ENCODE measurements at regions not wholly inside any gene's neighbourhood (a gene's known extent, or its start where the extent isn't known, plus 50 kb on each side); places are given as distances from the start of the nearest gene placed in this dataset.

DNA sequence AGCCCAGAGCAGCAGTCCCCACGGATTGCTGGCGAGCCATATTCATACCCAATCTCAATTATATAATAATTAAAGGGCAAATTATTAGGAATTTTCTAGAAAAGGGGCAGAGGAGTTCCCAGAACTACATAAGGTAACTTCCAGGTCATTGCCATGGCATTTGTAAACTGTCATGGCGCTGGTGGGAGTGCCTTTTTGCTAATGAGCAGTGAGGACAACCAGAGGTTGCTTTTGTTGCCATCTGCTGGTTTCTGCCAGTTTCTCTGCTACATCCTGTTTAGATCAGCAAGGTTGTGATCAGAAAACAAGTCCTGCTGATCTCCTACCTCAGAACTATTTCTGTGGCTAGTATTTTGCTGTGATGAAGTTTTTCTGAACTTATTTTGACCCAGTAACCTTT is 159.8 kb upstream of the PIEZO2 start:
- DNase-seq, result peak; percentile 38

DNA sequence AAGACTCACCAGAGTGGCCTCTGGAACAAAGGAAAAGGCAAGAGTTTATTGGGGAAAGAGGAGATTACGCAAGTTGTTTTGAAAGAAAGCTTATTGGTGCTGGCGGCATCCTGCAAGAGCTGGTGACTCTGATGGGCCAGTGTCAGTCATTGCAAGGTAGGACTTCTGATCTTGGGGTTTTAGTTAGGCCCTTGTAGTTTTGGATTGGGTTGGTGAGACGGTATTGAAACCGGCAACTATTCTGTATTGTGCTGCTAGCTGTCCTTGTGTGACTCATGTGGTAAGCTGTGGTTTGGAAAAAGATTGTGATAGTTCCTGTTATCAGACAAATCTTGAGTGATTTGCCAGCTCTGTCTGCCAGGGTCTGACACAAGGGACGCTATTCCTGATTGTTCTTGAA is 159.1 kb upstream of the PIEZO2 start:
- no peak for DNase-seq

DNA sequence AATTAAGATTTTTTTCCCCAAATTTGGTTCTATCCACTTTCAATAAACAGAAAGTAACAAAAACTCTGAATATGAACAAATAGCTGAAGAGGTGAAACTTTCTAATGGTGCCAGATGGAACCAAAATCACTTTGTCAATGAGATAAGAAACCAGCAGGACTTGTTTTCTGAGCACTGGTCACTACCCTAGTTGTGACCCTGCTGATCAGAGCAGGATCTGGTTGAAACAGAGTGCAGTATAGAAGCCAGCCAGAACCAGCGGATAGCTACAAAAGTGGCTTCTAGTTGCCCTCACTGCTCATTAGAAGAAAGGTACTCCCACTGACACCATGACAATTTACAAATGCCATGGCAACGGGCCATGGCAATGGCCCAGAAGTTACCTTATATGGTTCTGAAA is 158.3 kb upstream of the PIEZO2 start:
- DNase-seq, result no peak

DNA sequence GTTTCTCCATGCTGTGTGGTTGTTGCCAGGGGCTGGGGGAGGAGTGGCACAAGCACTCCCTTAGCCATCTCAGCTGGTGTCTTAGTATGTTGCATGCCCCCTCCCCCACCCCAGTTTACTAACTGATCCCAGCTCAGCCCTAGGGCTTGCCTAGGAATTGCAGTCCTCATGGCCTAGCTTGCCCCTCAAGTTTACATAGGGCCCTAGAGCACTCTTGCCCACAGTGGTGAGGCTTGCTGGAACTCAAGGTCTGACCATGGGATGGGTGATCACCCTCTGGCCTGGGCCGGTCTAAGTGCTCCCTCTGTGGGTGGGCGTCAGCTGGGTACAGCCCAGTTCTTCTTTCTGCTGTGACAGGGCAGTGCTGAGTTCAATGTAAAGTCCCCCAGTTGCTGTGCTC is 156.1 kb upstream of the PIEZO2 start:
- DNase-seq, result no peak

GRCh38 chr18:11304928-11305327 is 155.6 kb upstream of the PIEZO2 start:
- no peak for DNase-seq

- no peak for DNase-seq
These were observed 147.6 kb upstream of the PIEZO2 start for GRCh38 chr18:11296946-11297345.

DNA sequence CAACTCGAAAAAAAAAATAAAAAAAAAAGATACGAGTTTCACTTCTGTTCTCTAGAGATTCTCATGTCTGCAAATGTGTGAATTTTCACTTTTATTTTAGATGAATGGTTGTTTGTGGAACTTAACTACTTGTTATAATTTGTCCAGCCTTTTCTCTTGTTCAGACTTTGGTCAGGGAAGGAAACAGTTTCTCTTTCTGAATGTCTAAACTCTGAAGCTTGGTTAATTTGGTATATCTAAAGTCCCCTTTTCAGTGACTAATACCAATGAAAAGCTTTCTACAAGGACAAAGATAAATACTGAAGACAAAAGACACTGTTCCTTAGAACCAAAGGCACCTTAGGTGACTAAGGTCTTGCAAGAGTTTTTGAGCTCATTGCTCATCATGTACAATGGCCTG is 144.4 kb upstream of the PIEZO2 start:
- DNase-seq, result no peak

DNA sequence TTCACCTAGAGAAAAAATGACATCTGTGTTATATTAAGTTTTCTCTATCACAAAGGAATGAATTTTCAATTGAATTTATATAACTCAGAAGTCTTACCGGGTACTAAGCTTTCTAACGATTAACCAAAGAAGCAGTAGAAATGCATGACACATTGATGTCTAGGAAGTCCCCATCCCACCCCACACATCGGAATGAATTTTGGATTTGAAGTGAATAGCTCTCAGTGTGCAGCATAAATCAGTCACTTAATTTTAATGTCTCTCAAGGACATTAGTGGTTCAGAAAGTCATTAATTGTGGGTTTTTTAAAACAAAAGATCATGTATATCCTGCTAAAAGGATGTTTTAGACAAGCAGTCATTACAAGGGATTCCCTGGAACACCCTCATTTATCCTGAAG is 141.4 kb upstream of the PIEZO2 start:
- DNase-seq, result no peak

GRCh38 chr18:11289248-11289647 is 139.9 kb upstream of the PIEZO2 start:
- no peak for DNase-seq

DNA sequence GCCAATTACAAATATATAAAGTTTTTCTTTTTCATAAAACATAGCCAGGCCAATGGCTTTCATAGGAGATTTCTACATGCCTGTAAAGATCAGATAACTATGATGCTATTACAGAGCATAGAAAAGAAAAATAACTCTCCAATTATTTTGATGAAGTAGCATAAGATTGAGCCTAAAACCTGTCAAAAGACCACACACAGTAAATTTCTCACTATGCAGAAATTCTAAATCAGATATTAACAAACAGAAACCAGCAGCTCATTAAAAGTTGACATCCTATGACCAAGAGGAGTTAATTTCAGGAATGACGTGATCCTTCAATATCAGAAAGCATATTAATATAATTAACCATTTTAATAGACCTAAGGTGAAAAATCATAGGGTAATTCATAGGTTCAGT is 139.0 kb upstream of the PIEZO2 start:
- DNase-seq, result no peak

DNA sequence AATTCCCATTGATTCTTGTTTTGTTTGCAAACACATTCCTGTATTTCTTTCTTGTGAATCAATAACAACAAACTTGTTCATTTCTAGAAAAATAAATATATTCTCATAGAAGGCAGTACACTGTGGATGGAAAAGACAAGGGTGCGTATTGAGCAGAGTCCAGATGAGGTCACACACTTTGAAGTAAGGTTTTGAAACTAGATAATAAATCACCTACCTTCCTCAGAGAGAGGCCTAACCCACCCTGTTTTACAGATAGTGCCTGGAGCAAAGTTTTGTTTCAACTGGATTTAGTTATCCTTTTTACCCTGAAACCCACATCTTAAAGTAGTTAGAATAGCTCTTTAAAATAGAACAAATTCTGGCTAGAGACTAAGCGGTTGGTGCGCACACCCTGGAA is 137.1 kb upstream of the PIEZO2 start:
- no peak for DNase-seq

GRCh38 chr18:11284811-11285210 is 135.4 kb upstream of the PIEZO2 start:
- DNase-seq, result no peak

GRCh38 chr18:11284349-11284748 is 135.0 kb upstream of the PIEZO2 start:
- no peak for DNase-seq

- DNase-seq, result no peak
These were observed 134.3 kb upstream of the PIEZO2 start for GRCh38 chr18:11283479-11284161.

DNA sequence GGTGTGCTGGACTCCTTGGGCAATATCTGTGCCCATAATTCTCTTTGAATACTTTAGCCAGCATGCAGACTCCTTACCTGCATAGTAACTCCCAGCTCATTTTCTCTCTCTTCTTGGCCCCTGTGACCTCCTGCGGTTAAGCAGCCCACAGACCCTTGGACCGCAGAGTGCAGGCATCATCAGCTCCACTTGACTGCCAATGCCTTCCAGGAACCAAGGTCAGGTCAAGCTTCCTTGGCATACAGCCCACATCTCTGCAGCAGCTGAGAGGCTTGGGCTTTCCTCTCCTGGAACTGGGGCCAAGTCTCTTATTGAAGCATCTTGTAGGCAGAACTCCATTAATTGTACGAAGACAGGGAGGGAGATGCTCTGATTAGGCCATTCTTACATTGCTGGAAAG is 130.1 kb upstream of the PIEZO2 start:
- DNase-seq, result no peak

GRCh38 chr18:11276678-11277077 is 127.3 kb upstream of the PIEZO2 start:
- DNase-seq, result no peak

GRCh38 chr18:11274144-11274794 is 124.9 kb upstream of the PIEZO2 start:
- DNase-seq, result no peak

GRCh38 chr18:11272516-11272915 is 123.1 kb upstream of the PIEZO2 start:
- no peak for DNase-seq

DNA sequence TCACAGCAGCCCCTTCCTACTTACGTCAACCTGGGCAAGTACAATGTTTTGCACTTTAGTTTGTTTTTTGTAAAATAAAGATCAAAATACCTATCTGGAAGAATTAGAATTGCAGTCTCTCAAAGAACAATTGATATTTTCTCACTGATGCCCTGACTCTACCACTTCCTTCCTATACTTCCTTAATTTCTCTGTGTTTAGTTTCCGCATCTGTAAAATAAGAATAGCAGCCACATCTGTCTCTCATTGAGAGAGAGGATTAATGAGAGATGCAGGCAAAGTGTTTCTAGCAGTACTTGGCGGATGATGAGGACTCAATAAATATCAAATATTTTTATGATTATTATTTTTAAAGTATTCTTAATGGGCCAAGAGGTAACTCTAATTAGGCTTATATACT is 122.6 kb upstream of the PIEZO2 start:
- no peak for DNase-seq

GRCh38 chr18:11269257-11269656 is 119.9 kb upstream of the PIEZO2 start:
- DNase-seq, result no peak

DNA sequence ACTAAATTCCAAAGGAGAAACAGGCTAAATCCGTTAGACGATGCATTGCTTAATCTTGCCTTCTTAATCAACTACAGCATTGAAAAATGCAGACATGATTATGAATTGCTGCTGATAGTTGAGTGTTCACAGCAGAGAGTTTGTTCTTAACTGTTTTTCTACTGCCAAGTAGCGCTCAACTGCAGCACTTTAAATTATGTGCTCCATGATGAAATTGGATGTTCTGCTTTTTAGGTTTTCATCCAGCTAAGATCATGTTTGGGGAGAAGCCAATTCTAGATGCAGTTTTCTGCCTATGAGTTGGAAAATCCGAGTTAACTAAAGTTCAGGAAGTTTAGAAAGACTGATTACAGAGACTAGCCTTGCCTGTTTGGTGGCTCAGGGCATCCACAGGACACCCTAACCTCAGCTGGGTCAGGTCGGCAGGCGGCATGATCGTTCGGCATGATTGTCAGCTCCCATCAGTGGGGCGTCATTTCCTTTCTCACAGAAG is 119.4 kb upstream of the PIEZO2 start:
- DNase-seq, result no peak

- no peak for DNase-seq
These were observed 118.8 kb upstream of the PIEZO2 start for GRCh38 chr18:11268153-11268552.

DNA sequence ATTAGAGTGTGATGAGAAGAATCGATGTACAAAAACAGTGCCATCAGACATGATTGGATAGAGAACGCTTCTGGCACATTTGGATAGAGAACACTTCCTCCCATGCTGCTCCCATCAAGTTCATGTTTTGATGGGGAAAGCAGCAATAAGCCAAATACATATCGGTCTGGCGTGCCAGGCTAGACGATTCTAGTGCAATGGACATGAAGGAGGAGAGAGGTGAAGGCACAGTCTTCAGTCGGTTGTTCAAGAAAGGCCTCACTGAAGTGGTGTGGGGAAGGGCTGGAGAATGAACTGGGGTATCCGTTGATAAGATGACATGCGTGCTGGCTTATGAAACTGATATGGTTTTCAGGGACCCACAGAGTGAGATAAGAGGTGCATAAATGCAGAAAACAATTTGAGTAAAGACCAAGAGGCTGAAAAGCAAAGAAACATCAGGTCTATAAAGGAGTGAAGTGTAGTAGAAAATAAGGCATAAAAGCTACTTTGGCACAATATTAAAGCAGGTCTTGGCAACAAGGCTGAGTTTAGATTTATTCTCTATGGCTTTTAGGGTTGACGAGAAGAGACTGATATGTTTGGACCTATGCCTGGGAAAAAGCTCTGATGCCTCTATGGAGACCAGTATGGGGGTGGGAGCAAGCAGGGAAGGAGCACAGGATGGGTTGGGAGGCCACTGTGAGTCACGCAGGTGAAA is 117.6 kb upstream of the PIEZO2 start:
- DNase-seq, result no peak

- DNase-seq, result no peak
These were observed 112.1 kb upstream of the PIEZO2 start for GRCh38 chr18:11261486-11261885.

All from DMS53 (cell line).